ENCODE measurements at regions not wholly inside any gene's neighbourhood (a gene's known extent, or its start where the extent isn't known, plus 50 kb on each side); places are given as distances from the start of the nearest gene placed in this dataset.
"Not testable (repeated sequence)": the region's sequence is repeated elsewhere in the genome, so short reads cannot be mapped to it uniquely, and the experiment has no call there.

DNA sequence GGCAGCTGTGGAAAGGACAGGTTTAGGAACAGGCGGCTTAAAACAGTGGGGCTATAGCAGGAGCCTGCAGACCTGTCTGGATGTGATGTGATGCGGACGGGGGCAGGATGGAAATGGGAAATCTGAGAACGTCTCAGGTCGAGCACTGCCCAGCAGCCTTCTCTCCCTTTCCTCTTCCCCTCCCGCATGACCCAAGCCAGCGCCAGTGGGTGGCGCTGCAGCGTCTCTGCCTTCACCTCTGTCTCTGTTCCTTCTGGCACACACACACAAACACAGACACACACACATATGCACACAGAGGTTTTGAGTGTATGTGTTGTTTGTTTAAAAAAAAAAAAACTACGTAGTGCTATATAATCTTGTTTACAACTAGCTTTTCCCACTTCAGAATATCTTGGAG, 82.0 kb upstream of the SLC66A3 start:
- no peak for DNase-seq (ENCODE audit: low spot score)

DNA sequence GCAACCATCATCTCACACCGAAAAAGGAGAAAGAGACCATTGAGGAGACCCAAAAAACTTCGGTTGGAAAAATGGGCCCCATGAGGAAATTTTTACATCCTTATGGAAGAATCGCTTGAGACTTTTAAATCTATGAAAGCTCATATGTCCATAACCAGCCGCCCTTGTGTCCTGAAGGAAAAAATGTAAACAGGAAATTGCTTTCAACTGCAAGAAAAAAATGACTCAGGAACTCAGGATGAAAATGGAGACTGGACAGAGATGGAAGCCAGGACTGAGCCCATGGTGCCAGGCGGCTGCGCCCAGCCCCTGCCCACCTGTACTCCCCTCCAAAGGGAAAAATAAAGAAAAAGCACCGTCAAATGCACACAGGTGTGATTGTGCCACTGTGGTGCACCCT, 81.5 kb upstream of the SLC66A3 start:
- DNase-seq (ENCODE audit: low spot score) = peak; percentile 64

DNA sequence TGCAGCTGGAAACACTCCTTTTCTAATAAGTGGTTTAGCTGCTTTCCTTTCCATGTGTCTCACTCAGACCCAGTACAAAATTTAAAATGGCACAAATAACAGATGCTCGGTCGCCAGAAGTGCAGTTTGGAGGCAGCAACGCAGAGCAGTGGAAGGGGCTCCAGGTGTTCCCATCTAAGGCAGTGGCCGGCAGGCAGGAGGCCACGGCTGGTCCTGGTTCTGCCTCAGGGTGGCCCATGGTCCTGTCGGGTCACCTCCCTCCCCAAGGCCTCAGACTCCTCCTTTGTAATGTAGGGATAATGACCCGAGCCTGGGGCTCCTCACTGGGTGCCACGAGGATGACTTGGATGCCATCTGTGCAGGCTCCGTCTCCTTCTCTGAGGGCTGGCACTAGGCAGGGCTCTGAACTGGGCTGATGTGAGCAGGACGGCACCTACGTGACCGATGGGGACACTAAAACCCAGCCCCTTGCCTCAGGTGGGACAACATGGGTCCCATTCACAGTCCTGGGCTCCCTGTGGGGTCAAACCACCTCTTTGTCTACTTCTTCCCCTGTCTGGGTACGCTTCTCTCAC, 80.9 kb upstream of the SLC66A3 start:
- no peak for DNase-seq (ENCODE audit: low spot score)

DNA sequence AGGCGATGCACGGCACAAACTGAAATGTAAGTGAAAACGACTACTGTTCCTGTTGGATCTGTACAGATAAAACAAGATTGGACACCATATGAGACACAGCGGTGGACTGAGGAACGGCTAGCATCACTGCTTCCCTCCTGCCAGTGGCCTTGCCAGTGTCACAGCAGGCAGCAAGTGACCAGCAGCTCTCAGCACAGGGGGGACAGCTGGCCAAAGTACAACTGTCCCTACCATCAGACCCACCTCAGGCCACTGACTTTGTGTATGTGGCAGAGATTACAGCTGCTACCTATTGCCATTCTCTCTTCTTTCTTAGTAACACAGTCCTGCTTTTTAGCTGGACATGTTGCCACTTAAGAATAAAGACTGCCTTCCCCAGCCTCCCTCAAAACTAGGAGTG, 80.0 kb upstream of the SLC66A3 start:
- DNase-seq (ENCODE audit: low spot score) = no peak

DNA sequence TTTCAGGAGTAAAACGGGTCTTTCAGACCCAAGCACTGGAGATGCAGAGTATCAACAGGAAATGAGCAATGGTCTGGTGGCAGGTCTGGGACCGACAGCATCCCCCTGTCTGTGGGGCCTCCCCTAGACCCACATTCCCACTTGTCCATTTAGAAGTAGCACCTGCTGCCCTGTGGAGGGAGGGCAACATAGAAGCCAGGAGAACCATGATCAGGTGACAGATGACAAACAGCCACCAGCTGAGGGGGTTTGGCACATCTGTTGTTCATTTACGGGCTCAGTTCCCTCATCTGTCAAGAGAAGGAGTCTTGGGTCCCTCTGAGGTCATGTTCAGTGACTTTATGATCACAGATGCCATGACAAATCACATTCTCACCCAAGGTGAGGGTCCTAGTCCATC, 77.9 kb upstream of the SLC66A3 start:
- DNase-seq (ENCODE audit: low spot score) = no peak

DNA sequence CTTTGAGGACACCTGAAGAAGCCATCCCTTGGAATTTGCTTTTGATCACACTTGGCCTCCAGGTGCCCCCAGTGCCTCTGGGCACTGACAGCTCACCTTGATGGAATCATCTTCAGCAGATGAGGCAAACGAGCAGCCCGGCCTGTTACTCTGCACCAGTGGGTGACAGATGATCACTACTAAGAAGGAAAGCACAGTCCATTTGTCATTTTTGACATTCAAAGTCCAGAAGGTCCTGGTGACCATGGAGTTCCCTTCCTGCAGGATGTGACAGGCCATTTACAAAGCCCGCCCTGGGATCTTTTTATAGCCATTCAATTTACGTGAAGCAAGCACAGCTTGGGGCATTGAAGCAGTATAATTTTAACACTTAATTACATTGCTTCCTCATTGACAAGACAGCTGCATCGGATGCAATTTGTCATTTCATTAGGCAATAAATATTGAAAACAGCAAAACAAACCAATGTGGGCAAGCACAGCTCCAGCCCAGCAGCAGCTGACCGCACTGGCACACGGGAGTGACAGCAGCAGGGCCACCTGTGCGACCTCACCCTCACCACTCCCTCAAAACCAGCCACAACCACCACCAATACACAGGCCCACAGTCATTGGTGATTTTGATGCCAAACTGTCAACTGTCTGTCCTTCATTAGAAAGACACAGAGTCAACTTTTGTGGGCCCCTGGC, 76.0 kb upstream of the SLC66A3 start:
- no peak for DNase-seq (ENCODE audit: low spot score)

DNA sequence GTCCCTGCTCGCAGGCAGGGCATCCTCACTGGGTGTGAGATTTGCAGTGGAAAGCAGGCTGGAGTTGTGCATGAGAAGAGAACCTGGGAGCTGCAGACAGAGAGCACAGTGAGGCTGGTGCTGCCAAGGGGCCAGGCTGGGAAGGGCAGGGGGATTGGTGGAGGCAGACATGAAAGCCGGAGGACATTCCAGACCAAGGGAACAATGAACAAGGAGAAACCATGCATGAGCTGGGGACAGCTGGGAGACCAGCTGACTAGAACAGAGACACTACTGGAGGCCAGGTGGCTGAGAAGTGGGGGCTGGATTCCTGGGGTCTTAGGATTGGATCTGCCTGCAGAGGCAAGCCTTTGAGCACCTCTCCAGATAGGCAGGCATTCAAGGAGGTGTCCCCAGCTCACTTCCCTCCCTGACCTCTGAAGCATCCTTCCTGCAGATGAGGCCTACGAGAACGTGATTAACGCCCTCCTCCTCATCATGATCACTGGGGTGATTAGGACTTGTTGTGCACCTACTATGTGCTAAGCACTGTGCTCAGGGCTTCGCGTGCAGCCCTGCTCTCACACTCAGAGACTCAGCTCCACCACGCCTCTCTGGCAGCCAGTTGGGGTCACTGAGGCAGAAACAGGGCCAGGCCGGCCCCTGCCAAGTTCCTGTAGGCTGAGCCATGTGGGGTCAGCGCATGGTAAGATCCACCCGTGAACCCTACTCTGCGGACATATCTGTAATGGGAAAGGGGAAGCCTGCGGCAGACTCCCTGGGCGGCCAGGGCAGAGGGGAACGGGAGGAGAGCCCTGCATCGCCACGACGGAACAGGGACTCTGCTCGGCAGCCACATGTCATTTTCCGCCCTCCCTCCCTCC, 74.8 kb upstream of the SLC66A3 start:
- DNase-seq (ENCODE audit: low spot score) = no peak

DNA sequence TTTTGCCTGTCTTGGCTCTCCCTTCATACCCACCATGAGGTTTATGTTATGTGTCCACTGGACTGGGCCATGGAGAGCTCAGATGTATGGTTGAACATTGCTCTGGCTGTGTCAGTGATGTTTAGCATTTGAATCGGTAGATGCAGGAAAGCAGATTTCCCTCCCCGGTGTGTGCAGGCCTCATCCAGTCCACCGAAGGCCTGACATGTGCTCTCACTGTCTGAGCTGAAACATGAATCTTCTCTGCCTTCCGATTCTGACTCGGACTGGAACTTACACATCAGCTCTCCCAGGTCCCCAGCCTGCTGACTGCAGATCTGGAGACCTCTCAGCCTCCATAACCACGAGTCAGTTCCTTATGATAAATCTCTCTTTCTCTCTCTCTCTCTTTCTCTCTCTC, 72.4 kb upstream of the SLC66A3 start:
- DNase-seq (ENCODE audit: low spot score) = no peak

DNA sequence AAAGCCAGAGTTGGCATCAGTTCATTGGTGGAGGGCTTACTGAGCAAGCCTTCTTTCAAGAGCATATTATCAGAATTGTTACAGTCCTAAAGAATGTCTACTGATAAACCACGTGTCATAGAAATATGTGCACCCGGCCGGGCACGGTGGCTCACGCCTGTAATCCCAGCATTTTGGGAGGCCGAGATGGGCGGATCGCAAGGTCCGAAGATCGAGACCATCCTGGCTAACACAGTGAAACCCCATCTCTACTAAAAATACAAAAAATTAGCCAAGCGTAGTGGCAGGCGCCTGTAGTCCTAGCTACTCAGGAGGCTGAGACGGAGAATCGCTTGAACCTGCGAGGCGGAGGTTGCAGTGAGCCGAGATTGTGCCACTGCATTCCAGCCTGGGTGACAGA, 66.4 kb upstream of the SLC66A3 start:
- DNase-seq (ENCODE audit: low spot score) = not testable (repeated sequence)

DNA sequence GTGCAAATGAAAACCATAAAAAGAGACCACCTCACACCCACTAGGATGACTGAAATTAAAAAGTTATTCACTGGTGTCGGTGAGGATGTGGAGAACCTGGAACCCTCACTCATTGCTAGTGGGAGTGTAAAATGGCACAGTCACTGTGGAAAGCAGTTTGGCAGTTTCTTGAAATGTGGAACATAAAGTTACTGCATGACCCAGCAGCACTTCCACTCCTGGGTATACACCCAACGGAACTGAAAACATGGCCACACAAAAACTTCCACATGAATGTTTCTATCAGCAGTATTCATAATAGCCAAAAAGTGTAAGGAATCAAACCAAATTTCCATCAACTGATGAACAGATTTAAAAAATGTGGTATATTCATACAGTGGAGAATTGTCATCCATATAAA, 65.1 kb upstream of the SLC66A3 start:
- DNase-seq (ENCODE audit: low spot score) = no peak

DNA sequence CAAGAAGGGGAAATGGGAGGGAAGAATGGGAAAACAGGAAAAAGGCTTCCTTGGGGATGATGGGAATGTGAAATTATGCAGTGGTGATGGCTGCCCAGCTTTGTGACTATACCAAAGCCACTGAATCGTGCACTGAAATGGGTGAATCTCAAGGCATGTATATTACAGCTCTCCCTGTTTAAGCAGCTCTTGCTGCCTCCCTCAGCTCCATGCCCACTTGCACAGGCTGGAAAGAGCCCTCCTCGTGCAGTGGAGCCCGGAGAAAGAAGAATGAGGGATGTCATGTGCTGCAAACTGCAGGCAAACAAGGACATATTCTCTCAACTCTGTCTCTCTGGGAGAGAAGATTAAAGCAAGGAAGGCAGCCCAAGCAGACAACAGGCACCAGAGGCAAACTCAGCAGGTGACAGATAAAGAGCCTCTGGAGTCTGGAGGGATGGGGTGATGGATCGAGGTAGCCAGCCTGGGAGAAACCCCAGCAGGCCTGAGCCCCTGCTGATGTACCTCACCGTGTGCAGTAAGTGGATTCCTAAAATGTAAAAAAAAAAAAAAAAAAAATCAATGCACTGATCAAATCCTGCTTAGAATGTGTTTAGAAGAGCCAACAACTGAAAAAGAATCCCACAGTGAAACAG, 62.4 kb upstream of the SLC66A3 start:
- no peak for DNase-seq (ENCODE audit: low spot score)

DNA sequence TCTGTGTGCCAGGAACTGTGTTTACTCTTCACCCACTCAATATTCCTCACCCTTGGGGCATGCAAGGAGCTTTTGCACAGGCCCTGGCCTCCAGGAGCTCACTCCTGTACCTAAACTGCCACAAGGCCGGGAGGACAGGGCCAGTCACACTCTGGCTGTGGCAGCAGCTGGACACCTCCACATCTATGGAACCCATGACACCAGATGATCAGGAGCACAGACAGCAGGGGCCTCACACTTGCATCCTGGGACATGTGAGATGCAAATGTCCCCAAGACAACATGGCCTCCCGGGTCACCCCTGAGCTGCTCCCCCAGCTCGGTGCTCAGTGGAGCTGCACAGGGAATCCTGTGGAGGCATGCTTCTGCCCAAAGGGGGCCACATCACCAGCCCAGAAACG, 61.8 kb upstream of the SLC66A3 start:
- no peak for DNase-seq (ENCODE audit: low spot score)

DNA sequence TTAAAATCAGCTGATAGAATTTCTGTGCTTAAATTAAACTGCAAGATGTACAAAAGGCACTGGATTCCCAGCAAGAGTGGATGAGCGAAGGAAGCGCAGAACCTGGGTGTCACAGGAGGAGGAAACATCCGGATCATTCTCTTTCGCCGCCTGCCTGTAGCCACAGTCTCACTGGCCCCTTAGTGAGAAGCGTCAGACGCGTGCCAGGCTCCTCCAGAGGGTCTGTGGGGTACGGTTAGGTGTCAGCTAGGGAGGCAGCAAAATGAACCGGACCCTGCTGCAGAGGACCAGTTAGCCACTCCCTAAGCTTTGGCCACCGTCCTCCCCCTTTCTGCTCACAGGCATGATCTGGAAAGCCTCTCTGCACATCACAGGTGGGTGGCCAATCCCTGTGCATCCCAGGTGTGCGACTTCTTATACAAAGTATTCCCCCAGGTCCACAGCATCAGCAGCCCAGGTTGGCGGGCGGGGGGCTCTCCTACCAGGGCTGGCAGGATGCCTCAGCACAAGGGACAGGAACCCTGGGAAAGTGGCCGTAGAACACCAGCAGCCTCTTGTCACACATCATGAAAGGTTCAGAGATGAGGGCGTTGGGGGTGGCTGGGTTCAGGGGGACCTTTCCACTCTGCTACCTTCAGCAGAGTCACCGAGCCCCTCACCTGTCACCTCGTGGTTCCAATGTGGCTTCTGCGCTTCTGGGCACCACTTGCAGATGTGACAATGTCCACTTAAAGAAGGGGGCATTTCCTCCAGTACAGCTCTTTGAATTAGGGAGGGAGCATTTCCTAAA, 61.1 kb upstream of the SLC66A3 start:
- no peak for DNase-seq (ENCODE audit: low spot score)

DNA sequence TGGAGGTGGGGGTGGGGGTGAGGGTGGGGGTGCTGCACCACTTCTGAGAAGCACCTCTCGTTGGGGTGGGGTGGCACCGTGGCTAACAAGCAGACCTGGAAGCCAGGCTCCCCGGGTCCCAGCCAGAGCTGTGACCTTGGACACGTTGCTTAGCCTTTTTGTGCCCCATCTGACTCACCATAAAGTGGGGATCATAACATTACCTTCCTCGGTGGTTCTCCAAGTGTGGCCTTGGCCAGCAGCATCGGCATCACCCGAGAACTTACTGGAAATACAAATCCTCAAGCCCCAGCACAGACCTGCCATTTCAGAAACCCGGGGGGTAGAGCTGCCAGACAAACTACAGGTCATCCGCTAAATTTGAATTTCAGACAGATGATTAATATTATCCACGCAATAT, 58.7 kb upstream of the SLC66A3 start:
- DNase-seq (ENCODE audit: low spot score) = no peak

DNA sequence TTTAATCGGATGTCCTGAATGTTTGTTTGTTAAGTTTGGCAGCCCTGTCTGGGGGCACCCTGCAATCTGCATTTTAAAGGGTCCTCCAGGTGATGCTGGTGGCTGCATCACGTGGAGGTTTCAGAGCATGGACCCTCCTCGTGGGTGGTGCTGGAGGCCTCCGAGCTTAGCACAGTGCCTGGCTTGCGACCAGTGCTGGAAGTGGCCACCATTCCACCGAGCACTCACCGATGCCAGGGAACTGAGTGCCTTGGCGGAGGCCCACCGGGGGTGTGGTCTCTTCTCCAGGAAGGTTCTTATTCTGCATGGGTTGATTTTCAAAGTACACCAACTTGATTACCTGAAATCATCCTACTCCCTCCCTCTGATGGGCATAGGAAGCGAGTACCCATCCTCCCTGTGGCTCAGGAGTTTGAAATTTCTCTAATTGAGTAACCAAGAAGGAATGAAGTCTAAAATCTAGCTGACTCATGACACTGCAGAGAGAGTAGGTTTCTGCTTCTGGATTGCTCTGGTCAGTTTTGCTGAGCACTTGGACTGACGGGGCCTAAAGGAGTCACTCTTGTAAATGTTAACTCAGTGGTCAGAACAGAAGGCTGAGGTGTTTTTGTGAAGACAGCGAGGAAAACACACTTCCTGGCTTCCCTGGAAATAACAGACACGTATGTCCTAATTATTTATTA, 58.1 kb upstream of the SLC66A3 start:
- peak; percentile 55 for DNase-seq (ENCODE audit: low spot score)

DNA sequence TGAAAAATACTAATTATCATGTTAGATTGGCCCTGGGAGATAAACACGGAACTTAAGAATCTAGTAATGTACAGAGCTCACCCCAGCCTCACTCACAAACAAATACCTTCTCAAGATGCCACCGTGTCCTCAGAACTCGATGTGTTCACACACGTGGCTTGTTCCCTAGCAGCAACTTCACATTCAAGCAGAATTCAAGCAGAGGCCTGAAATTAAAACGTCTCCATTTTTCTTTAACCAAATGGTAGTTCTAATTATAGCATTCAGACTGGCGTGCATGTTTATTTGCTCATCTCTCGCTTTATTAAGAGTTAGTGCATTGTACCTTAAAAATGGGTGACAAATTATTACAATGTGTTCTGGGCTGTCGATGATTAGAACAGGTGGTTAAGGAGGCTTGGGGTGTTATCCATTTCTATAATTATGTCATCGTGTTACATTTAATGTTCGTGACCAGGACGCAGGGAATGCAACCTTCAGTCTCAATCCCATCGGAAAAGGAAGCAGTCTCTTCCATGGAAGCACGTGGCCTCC, 57.3 kb upstream of the SLC66A3 start:
- no peak for DNase-seq (ENCODE audit: low spot score)

DNA sequence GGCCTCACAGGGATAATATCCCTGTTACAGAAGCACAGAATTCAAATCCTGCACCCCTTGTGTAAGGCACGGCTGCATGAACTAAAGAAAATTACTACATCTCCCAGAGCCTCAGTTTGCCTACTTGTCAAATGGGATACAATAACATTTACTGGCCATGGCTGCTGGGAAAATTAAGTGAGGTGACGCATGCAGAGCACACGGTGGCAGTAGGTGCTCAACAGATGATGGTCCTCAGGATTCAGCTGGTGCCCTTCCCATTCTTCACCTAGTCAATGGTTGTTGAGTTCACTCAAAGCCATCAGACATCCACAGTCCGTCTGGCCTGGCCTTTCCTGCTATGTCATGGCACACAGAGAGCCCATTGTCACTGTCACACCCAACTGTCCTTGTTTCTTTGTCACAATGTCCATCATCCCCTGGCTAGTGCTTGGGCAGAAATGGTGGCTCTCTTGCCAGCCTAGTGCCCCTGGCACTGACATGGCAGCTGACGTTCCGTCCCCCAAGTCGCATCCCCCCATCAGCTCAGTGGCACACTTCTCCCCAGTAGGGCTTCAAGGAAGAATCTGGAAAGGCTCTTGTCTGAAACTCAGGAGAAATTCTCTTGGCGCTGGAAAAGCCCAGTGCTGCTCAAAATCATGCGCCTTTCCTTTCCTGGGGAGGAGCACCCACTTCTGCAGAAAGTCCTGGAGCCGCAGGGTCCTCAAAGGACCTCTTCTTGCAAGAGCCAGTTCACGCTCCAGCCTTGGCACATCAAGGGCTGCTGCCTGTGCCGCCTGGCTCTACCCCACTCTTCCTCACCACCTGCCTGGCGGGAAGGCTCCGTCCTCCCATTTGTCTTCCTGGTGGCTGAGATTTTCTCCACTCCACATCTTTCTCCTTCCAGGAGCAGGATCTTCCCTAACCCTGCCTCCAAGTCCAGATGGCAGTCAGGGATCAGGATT, 55.9 kb upstream of the SLC66A3 start:
- no peak for DNase-seq (ENCODE audit: low spot score)

DNA sequence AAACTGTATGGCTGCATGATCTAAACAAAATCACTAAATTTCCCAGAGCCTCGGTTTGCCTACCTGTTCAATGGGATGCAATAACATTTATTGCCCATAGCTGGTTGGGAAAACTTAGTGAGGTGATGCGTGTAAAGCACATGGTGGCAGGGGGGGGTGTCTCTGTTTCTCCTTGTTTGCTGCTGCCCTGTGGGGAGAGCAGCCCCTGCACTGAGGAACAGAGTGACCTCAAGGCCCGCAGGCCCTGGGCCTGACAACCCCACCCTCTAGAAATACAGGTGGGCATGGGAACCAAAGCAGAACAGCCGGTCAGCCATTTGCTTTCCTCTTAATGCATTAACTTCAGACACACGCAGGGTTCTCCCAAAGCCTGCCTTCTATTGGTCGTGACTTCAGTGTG, 55.1 kb upstream of the SLC66A3 start:
- no peak for DNase-seq (ENCODE audit: low spot score)

DNA sequence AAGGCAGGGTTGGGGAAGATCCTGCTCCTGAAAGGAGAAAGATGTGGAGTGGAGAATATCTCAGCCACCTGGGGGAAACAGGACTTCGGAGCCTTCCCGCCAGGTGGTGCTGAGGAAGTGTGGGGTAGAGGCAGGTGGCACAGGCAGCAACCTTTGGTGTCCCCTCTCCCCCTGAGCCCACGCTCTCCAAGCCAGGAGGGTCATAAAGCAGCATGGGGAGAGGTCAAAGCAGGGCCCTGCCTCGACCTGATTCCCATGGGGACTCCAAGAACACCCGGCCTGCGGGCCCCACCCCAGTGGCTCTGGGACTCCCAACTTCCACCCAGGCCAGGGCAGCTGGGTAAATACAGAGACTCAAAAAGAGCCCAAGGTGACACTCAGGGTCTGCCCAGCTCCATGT, 54.3 kb upstream of the SLC66A3 start:
- no peak for DNase-seq (ENCODE audit: low spot score)

DNA sequence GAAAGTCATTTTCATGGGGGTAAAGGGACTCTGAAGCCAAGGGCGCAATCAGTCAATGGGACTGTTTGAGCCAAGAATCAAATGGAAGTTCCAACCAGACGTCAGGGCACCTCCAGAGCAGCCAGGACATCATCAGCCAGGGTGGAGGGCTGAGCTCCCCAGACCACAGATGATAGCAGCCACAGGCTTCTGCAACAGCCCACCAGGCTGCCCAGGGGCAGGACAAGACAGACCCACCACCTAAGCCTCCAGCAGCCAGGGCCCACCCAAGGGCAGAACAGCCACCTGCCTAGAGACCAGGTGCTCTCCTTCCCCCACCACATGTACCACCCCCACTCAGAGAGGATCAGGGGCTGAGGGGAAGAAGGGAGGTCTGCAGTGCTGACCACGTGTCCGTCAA, 53.8 kb upstream of the SLC66A3 start:
- no peak for DNase-seq (ENCODE audit: low spot score)
